Activated T-cell treated with anti-CD3 and anti-CD28 coated beads for 48 hours (primary cell): ENCODE measurements at regions not wholly inside any gene's neighbourhood (a gene's known extent, or its start where the extent isn't known, plus 50 kb on each side); places are given as distances from the start of the nearest gene placed in this dataset.

Experiments used
- DNase-seq: peaks from one replicate; pipeline ENCODE4 v3.0.0-alpha.2; 2020; ENCODE audit warnings: low read depth

DNA sequence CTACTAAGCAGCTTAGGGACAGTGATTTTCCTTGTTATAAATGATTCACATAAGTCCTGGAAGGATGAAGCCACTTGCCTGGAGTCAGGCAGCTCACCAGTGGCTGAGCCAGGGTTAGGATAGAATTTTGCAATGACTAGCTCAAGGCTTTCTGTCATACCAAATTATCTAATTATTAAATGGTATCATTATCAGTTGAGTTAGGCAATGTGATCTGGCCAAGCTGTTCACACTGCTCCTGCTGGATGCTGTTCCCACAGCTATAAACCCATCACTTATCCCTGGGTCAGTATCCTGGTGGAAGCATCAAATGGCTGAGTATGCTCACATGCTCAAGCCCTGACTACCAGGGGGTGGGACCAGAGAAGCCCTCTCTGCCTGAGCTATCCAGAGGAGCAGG is 235.2 kb downstream of the MTX2 start:
- DNase-seq = no peak

DNA sequence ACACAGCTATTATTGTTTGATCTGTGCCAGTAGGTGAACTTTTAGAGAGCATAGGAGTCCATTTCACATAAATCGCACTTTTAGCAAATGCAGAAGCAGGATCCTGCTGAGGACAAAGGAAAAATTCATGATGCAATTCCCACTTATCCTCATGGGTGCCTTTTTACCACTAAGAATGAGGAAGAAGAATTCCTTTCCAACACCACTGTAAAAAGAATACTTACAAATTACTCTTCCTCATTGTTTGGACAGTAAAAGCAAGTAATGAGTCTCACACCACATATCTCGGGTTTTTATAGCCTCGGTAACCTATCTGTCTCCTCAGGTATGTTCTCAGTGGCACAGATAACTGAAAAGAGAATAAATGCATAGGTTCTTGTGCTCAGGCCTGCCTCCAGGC is 238.5 kb downstream of the MTX2 start:
- DNase-seq = no peak

DNA sequence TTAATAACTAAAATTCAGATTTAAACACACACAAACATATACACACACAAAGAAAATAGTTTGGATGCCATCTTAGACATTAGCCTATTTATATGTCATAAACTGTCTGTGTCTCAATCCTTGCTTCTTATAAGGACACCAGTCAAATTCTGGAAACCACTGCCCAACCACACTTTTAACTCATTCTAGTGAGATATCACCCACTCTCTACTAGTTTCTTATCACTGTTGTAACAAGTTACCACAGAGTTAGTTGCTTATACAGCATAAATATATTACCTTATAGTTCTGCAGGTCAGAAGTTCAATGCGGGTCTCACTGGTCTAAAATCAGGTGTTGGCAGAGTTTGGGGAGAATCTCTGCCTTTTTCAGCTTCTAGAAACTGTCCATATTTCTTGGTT is 239.1 kb downstream of the MTX2 start:
- DNase-seq = no peak

DNA sequence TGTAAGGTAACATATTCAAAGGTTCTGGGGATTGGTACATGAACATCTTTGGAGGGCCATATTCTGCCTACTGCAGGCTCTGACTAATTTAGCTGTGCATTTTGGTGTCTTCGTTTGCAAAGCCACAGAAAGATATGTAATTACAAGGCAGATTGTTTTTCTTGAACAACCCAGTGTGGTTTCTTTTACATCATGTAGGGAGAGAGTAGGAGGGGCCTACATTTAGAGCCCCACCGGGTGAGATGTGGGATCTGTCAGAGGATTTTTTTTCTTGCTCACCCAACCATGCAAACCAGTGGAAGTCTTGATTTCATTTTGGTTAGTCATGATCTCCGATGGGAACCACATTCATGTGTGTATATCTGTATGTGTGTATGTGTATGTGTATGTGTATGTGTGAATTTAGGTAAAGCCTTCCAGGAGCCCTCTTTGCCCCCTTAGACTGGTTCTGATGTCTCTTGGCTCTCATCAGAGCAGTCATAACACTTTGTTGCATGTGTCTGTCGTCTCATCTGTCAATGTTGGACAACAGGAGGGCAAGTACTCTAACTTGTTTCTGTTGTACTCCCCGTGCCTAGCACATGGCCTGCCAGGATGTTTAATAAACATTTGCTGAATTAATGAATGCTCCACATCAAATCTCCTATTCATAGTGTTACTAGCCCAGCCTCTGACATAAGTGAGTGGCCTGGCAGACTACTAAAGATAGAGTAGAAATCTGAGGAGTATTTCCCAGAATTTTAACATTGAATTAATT is 239.9 kb downstream of the MTX2 start:
- DNase-seq = no peak

DNA sequence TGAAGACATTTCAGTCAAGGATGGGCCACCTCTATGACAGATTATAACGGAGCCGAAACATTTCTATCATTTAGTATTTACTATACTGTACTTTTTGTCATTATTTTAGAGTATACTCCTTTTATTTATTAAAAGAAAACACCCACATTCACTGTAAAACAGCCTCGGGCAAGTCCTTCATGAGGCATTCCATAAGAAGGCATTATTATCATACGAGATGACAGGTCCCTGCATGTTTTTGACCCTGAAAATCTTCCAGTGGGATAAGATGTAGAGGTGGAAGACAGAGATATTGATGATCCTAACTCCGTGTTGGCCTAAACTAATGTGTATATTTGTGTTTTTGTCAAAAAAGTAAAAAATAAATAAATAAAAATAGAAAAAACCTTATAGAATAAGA is 245.0 kb downstream of the MTX2 start:
- no peak for DNase-seq

DNA sequence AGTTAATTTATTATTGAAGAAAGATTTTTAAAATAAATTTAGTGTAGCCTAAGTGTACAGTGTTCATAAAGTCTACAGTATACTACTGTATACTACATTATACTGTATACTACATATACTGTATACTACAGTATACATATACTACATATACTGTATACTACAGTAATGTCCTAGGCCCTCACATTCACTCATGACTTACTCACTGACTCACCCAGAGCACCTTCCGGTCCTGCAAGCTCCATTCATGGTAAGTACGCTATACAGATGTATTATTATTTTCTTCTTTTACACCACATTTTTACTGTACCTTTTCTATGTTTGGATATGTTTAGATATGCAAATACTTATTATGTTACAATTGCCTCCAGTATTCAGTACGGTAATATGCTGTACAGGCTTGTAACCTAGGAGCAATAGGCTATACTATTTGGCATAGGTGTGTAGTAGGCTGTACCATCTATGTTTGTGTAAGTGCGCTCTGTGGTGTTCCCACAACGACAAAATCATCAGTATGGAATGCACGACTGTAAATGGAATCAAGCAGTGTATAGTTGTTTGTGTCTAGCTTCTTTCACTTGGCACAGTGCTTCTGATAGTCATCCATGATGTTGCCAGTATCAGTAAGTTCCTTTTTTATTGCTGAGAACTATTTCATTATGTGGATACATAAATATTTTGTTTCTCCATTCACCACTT is 245.7 kb downstream of the MTX2 start:
- DNase-seq = no peak

DNA sequence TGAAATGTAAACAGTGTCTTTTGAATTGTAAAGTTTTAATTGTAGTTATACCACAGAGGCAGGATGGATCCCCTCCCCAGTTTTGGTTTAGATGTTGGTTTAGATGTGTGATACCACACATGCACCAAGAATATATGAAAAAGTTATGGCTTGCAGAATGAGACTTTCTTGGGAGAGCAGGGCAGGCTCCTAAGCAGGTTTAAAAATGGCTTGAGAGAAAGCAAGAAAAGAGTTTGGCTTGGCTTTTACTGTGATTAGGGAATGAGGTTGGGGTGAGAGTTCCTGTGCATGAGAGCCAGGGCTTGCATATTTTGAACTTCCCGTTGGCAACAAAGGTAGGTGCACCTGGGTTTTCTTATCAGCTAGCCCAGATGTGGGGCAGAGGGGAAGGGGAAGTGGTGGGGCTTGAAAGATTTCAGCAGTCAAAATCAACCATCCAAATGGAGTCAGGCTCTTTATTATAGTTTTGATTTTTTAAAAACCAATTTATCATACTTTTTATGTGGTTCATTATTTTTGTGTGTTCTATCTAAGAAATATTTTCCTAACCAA is 246.9 kb downstream of the MTX2 start:
- DNase-seq = no peak

DNA sequence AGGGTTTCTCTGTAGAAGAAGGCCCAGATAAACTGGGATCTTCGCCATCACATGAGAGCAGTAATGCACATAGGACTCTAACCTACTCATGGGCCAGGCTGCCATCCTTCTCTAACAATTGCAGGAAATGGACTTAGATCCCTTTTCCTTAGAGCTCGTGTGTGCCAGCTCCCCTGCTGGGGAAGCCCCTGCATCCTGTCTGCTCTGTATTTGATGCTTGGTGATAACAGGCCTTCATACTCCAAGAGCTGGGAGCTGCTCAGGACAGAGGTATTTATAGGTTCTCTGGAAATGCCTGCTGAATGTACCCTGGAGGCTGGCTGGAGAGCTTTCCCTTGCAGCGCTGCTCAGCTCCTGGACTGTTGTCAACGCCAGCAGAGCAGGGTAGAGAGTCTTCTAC is 249.6 kb downstream of the MTX2 start:
- no peak for DNase-seq

DNA sequence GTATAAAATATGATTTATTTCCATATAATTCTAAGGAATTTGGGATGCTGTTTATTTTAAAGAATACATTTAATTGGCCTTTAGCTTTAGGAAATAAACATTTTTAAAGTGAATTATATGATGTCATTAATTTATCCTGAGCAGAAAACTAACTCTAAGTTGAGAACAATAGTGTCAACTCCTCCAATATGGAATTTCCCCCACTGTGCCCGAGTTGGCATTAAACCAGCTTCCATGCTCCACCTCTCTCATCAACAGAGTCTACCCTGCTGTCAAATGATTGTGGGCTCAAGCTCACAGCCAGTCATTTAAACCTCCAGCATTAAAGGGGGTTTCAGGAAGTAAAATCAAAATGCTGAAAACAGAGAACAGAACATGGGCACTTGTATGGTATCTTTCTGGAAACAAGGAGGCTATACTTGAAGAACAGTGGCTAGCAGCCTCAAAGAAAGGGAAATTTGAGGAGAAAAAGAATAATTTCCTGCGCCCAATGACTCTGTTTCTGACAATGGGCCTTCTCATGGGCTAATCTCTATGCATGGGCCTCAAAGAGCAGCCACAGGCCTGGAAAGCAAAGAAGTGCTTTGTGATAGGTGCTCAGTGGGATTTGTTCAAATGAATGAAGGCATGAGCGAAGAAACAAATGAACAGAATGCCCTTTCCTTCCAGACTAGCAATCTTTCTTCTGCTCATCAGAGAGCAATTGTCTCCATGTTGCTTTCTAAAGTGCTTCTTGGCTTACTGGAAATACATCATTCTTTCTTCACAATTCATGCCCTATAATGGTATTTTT is 252.8 kb downstream of the MTX2 start:
- no peak for DNase-seq

DNA sequence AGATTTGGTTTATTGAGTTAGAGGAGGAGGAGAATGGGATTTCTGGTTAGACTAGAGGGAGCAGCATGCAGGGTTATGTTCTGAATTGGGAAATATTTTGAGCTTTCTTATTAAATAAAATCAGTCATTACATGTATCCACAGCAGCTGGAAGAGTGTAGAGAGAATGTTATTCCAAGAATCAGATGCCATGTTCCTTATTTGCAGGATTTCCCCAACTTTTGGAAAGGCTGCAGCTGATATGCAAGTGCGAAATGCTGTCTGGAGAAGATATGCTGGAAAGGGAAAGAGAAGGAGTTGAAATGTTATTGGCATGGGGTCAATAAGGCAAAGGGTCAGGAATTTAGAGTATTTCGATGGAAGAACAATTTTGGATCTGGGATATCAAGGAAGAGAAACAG is 255.8 kb downstream of the MTX2 start:
- no peak for DNase-seq

DNA sequence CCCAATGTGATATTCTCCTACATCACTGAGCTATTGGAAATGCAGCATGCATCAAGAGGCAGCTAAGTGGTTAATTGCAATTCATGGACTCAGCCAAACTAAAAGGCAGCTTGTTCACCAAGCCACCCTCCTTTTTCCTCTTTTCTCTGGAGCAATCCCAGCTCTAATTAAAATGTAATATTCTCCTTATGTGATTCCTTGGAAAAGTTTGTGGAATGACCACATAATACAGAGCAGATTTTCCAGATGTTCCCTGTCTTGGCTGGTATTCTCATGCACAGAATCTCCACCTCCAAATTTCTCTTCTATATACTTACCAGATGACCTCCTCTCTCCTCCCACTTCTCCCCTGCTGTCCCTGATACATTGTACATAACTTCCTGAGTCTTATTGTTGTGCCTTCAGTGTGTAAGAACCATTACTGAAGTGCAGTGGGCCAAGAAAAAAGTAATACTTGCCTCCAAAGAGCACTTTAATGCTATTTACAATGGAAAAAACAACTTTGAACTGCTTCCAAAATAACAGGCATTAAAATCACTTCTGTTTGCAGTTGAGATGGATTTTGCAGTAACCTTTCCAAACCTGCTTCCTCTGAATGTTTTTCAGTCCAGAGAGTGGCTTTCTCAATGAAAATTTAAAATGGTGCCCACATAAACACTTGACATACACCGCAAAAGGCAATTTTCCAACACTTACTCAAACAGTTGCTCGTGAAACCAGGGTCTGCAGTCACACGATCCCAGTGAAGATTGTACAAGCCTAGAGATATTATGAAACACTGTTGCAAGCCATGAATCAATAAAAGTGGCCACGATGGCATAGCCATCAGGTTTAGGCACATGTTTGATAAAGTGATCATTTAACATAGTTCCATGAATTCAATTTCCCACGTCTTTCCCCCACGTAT is 258.0 kb downstream of the MTX2 start:
- DNase-seq = no peak

DNA sequence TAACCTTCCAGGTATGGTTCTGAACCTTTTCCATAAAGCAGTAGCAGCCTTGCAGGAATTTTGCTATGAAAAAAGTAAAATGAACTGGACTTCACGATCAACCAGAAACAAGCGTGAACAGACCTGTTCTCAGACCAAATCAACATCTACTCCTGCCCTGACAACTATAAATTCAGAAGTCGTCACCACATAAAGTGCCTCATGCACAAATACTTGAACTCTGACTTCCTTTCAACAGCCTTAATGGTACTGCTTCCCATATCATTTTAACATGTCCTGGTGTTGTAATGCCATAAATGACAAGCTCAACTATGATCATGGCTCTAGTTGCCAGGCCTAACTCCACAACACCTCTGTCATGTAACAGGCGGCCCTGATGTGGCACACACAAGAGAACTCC is 262.4 kb downstream of the MTX2 start:
- DNase-seq = no peak

DNA sequence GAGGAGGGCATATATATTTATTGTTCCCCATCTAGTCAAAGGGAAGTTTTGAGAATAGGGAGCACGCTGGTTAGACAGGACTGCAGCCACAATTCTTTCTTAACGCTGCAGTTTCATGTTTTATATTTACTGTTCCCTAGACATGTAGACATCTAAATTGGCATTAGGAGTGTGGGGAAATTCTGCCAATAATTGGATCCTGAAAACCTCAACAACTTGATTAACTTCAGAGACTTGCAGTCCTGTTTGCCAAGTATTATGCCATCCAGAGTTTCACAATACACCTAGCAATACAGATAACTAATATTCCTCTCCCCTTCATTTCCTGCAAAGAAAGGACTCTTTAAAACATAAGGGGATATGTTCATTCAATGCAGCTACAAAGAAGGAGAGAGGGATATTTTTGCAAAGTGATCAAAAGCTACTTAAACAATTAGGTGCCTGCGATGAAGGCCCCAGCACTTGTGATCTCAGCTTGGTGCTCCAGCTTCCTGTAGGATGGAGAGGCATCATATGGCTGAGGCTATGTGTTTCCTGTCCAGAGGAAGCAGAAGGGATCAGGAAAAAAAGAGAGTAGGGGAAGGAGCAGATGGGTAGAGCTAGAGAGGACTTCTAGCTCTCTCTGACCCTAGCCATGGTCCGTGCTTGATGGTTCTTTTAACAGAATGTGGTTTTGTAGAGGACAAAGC is 264.4 kb downstream of the MTX2 start:
- DNase-seq = no peak

DNA sequence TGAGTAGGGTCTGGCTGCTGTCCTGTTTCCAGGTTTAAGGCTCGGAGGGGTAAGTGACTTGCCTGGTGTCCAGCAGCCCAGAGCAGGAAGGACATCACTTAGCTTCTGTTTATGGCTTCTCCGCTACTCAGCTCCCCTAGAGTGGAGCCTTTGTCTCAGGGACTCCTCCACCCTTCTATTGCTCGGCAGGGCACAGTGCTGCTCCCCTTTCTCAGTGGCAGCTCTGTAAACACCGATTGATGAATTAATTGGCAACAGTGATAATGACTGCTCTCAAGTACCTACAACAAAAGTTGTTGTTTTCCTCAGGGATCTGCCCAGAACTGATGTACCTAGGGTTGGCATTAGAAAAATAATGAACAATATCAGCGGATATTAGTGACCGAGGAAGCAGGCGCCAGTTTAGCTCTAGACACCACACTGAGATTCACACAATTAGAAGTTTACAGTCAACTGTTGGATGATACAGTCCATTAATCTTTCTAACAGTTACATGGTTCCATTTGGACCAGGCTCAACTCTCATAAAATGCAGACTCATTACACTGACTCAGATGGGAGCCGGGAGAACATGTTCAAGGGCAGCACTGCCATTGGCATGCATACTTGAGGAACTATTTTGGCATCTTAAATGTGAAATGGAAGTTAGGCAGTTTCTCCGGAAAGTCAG is 265.7 kb downstream of the MTX2 start:
- DNase-seq = no peak

DNA sequence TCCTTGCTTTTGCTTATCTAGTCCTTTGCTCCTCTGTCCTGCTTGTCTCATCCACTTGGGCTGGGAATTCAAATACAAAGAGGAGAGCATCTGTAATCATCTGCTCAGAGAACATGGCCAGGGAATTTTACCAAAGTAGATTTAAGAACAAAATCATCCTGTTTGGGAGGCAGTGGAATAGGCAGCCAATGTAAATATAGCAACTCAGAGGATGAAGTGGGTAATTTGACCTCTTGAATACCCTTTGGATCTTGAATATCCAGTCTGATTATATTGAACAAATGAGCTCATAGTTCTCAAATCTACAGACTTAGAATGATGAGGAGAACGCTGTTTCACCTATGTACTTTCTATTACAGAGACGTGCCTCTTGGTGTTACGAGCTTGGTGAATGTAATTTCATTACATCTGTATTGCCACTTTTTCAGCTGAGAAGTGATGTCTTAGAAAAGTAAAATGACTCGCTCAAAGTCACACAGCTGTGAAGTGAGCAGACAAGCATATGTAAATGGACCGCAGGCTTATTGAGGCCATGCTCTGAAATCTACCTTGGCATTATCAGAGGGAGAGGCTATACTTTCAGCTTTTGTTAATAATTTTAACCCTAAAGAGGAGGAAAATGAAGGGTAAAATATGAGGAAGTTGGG is 266.3 kb downstream of the MTX2 start:
- no peak for DNase-seq

DNA sequence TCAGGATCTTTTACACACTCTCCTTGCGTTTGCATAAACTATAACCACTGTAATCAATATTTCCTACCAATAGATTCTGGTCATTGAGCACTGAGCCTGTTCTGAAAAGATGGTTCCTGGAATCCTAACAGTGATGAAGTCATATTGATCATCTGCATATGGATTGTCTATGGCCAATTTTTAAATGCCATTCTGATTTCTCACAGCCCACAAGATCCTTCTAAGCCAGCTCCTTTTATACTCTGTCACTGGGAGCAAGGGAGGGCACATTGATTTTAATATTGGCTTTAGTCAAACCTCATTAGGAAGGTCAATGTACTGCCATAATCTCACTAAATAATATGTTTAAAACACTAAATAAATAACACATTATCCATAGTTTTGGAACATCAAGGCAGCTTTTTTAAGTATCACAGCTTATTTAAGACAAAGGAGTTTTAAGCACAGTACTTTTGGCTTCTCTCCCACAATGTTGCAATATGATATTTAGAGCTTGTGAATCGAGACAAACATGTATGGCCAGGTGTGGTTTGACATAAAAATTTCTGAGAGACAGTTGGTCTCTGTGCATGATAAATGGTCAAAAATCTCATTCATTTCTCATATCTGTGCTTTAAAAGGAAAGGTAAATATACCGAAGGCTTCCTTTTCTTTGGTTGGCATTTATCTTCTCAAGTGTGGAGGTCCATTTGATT is 267.3 kb downstream of the MTX2 start:
- DNase-seq = no peak

DNA sequence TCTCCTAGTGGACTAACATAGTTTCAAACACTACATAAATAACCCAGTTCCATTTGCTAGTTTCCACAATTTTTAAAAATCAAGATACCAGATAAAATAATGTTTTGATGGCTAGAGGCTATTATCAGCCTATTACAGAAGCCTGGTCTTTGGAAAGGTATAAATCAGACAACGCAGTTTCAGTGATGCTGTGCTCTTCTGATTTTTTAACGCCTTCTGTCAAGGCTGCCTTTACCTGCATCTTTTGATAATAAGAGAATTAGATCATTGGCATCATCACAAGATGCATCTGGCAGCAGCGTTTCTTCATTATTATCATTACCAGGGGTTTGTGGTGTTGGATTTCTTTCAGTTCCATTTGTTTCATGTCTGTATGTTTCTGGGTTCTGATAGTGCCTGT is 268.7 kb downstream of the MTX2 start:
- DNase-seq = no peak

DNA sequence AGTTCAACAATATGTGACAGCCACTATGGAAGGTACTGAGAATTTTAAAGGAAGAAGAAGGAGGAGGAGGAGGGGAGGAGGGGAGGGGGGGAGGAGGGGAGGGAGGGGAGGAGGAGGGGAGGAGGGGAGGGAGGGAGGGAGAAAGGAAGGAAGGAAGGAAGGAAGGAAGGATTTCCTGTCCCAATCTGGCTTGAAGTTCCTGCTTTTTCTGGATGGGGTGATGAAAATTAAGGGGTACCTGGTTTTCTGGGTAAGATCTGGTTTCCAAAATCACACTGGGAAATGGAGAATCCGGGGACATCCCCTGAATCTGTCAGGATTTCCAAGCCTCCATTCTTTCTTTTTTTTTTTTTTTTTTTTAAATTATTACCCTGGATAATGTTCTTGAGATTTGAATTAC is 271.8 kb downstream of the MTX2 start:
- no peak for DNase-seq

DNA sequence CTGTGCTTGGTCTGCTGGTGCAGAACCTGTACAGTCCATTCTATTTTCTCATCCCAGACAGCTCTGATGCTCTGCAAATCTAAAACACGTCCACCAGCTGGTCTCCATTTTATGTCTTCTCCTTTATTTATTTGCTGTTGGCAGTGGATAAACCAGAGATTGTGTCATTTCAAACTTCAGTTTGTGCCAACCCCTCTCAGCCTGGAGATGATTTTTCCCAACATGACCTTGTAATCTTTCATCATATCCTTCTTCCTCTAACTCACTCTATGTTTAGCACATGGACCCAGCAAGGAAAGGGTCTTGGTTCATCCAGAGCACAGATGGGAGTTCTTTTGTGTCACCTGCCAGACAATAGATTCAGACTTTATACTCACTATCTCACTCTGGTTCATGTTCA is 273.2 kb downstream of the MTX2 start:
- no peak for DNase-seq
